NCI-H2196 (cell line): ENCODE measurements at regions not wholly inside any gene's neighbourhood (a gene's known extent, or its start where the extent isn't known, plus 50 kb on each side); places are given as distances from the start of the nearest gene placed in this dataset.
"Not testable (repeated sequence)": the region's sequence is repeated elsewhere in the genome, so short reads cannot be mapped to it uniquely, and the experiment has no call there.

ENCODE experiments used
- DNase-seq: peaks from one replicate; lab custom pipeline; 2025; ENCODE audit not compliant: unreplicated experiment; lab: John Stamatoyannopoulos, UW

- DNase-seq = no peak
Observed at GRCh38 chr5:43837091-43837490, 234.1 kb downstream of the NNT start.

- DNase-seq = no peak
Observed at GRCh38 chr5:43833961-43834360, 231.0 kb downstream of the NNT start.

- DNase-seq = not testable (repeated sequence)
Observed at GRCh38 chr5:43824325-43824964, 221.5 kb downstream of the NNT start.

GRCh38 chr5:43818394-43818793, 215.4 kb downstream of the NNT start:
- DNase-seq = not testable (repeated sequence)

GRCh38 chr5:43815497-43815896, 212.5 kb downstream of the NNT start:
- no peak for DNase-seq

- no peak for DNase-seq
Observed at GRCh38 chr5:43804723-43805122, 201.7 kb downstream of the NNT start.

GRCh38 chr5:43804041-43804440, 201.1 kb downstream of the NNT start:
- no peak for DNase-seq

GRCh38 chr5:43802651-43803050, 199.7 kb downstream of the NNT start:
- DNase-seq = no peak

GRCh38 chr5:43802119-43802518, 199.1 kb downstream of the NNT start:
- DNase-seq = no peak

- no peak for DNase-seq
Observed at GRCh38 chr5:43798740-43799139, 195.8 kb downstream of the NNT start.

- DNase-seq = not testable (repeated sequence)
Observed at GRCh38 chr5:43791880-43792279, 188.9 kb downstream of the NNT start.

- no peak for DNase-seq
Observed at GRCh38 chr5:43785198-43785597, 182.2 kb downstream of the NNT start.

GRCh38 chr5:43780586-43780985, 177.6 kb downstream of the NNT start:
- no peak for DNase-seq

GRCh38 chr5:43774881-43775399, 172.0 kb downstream of the NNT start:
- DNase-seq = no peak

GRCh38 chr5:43773478-43773844, 170.5 kb downstream of the NNT start:
- no peak for DNase-seq

- no peak for DNase-seq
Observed at GRCh38 chr5:43772764-43773477, 169.9 kb downstream of the NNT start.

GRCh38 chr5:43772458-43772763, 169.4 kb downstream of the NNT start:
- no peak for DNase-seq

- no peak for DNase-seq
Observed at GRCh38 chr5:43771611-43772031, 168.6 kb downstream of the NNT start.

GRCh38 chr5:43769571-43770355, 166.8 kb downstream of the NNT start:
- DNase-seq = no peak
